OCI-LY3 (cell line): ENCODE measurements at regions not wholly inside any gene's neighbourhood (a gene's known extent, or its start where the extent isn't known, plus 50 kb on each side); places are given as distances from the start of the nearest gene placed in this dataset.

Experiments used
- EZH2phosphoT487 ChIP-seq: fragments of 200-600 bp; shearing (Covaris generic); IDR thresholded peaks from 2 replicates; pipeline ENCODE4 v1.6.1; 2018; ENCODE audit warnings: antibody characterized with exemption, mixed run types, low read depth
- TF ChIP-seq, protein P1 (sequence below): fragments of 200-600, 300-600 bp; sonication (generic); IDR thresholded peaks from 2 replicates; pipeline ENCODE4 v1.5.1; 2014; ENCODE audit warnings: antibody characterized with exemption, low read length, low read depth

DNA sequence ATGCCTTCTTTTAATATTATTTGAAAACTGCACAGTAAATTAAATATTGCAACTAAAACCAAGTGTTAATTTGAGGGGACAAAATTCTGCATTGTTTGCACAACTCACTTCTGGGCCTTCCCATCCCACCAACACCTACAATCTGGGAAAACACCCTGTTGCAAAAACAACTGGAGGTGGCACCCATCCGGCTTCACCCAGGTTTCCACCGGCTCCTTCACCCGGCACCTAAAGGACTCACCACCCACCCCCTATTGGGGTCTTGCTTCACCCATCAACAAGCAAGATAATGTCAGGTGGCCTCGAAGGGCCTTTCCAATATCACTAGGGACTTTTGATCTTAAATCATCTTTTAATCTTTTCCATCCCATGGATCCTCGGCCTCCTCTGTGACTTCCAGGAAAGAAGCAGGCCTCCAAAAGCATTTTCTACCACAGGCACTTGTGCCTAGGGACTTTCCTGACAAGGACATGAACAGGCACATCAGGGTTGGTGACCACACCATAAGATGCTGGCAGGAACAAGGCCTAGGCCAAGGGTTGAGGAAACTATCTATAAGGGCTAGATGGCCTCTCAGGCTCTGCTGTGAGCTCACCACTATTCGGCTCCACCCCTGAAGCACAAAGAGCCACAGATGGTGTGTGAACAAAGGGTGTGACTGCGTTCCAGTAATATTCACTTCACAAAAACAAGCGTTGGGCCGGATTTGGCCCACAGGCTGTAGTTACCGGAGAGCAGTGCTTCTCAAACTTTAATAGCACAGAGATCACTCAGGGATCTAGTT is 205.1 kb downstream of the AUH start:
- TF ChIP-seq, protein P1, sequence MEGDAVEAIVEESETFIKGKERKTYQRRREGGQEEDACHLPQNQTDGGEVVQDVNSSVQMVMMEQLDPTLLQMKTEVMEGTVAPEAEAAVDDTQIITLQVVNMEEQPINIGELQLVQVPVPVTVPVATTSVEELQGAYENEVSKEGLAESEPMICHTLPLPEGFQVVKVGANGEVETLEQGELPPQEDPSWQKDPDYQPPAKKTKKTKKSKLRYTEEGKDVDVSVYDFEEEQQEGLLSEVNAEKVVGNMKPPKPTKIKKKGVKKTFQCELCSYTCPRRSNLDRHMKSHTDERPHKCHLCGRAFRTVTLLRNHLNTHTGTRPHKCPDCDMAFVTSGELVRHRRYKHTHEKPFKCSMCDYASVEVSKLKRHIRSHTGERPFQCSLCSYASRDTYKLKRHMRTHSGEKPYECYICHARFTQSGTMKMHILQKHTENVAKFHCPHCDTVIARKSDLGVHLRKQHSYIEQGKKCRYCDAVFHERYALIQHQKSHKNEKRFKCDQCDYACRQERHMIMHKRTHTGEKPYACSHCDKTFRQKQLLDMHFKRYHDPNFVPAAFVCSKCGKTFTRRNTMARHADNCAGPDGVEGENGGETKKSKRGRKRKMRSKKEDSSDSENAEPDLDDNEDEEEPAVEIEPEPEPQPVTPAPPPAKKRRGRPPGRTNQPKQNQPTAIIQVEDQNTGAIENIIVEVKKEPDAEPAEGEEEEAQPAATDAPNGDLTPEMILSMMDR, result no peak
- TF ChIP-seq EZH2phosphoT487, result no peak
